ENCODE measurements at regions not wholly inside any gene's neighbourhood (a gene's known extent, or its start where the extent isn't known, plus 50 kb on each side); places are given as distances from the start of the nearest gene placed in this dataset.

DNA sequence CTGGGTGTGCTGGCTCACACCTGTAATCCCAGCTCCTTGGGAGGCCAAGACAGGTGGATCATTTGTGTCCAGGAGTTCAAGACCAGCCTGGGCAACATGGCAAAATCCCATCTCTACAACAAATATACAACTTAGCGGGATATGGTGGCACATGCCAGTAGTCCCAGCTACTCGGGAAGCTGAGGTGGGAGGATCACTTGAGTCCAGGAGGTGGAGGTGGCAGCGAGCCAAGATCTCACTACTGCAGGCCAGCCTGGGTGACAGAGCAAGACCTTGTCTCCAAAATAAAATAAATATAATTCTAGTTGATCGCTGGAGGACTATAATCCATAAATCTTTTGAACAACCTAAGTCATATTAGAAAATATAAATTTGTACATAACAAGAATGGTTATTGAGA lies 1061.5 kb upstream of the PCDH9 start:
- POLR2A ChIA-PET = no interaction called here
- Histone ChIP-seq H3K9me3 (replicated peaks; ENCODE audit: control insufficient read depth, insufficient read depth, low read length) (no peaks in the 10 kb centered on the region), H3K9ac (ENCODE audit: control insufficient read depth, insufficient read depth, low read length) (no peak overlapping the region), H3K4me2 (ENCODE audit: control insufficient read depth, insufficient read depth) (no peak overlapping the region), H2AFZ (ENCODE audit: control insufficient read depth, low read depth, low read length) (no peak overlapping the region), H3K79me2 (ENCODE audit: control insufficient read depth, insufficient read depth, low read length) (no peaks in the 10 kb centered on the region), H3K4me3 (no peak overlapping the region), H3K27ac (ENCODE audit: control insufficient read depth, insufficient read depth) (no peak overlapping the region), H3K4me1 (ENCODE audit: control insufficient read depth, insufficient read depth, low read length) (no peaks in the 10 kb centered on the region), H3K36me3 (ENCODE audit: control insufficient read depth in 2 of 2, insufficient read depth in 2 of 2, low read length in 1 of 2) (no peaks in the 10 kb centered on the region), H3K27me3 (replicated peaks in 1 of 2; ENCODE audit: control insufficient read depth in 2 of 2, insufficient read depth in 2 of 2, low read length in 1 of 2) (no peaks in the 10 kb centered on the region), H4K20me1 (ENCODE audit: control insufficient read depth, insufficient read depth) (no peaks in the 10 kb centered on the region)
- CTCF ChIA-PET = no interaction called here
- RAD21 ChIA-PET (ENCODE audit: unreplicated experiment) = no interaction called here
- DNase-seq (ENCODE audit: low read depth, low spot score) (no peak), ATAC-seq (no peak), FAIRE-seq (no peak)
- in situ Hi-C loops (cut with MboI) = no loop called here
- 5% methylated on average over 4 of the region's 4 CpGs for WGBS (ENCODE audit: insufficient coverage, insufficient replicate concordance, low lambda C conversion rate, missing lambda C conversion rate)
- SMC1A ChIA-PET (ENCODE audit: uncharacterized antibody, unreplicated experiment) = interaction anchor here (0.9 kb wide), 1 partner anchor 306 kb away, joined by 3 read pairs; no protein-coding TSS in a partner anchor
- BruUV-seq (replicated peaks) = no TSS peak
- intact Hi-C loops (cut with micrococcal nuclease; ENCODE audit: unreplicated experiment) = no loop called here
- TF ChIP-seq, protein P1, sequence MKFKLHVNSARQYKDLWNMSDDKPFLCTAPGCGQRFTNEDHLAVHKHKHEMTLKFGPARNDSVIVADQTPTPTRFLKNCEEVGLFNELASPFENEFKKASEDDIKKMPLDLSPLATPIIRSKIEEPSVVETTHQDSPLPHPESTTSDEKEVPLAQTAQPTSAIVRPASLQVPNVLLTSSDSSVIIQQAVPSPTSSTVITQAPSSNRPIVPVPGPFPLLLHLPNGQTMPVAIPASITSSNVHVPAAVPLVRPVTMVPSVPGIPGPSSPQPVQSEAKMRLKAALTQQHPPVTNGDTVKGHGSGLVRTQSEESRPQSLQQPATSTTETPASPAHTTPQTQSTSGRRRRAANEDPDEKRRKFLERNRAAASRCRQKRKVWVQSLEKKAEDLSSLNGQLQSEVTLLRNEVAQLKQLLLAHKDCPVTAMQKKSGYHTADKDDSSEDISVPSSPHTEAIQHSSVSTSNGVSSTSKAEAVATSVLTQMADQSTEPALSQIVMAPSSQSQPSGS (IDR thresholded peaks at IDR 0.05; ENCODE audit: low read length) = no peak
- TF ChIP-seq ZBTB11 (CRISPR knock-in tag; IDR thresholded peaks at IDR 0.05) = no peak
- no peak for TF ChIP-seq E2F8 (IDR thresholded peaks at IDR 0.05; ENCODE audit: low read depth, partially characterized antibody)
- TF ChIP-seq BMI1 (IDR thresholded peaks at IDR 0.05; ENCODE audit: borderline replicate concordance) = no peak
- no peak for TF ChIP-seq BHLHE40 (IDR thresholded peaks at IDR 0.05; ENCODE audit: borderline replicate concordance in 1 of 2, low read depth in 2 of 2, low read length in 1 of 2)
- TF ChIP-seq GABPA (IDR thresholded peaks at IDR 0.05; ENCODE audit: low read depth) = no peak
- no peak for TF ChIP-seq HCFC1 (IDR thresholded peaks at IDR 0.05; ENCODE audit: low read length)
- TF ChIP-seq PBX3 (IDR thresholded peaks at IDR 0.05; ENCODE audit: insufficient replicate concordance, low read depth, low read length) = no peak
- TF ChIP-seq PAX8 (IDR thresholded peaks at IDR 0.05) = no peak
- TF ChIP-seq ATF7 (IDR thresholded peaks at IDR 0.05; ENCODE audit: low read depth) = no peak
- no peak for TF ChIP-seq CHD2 (IDR thresholded peaks at IDR 0.05; ENCODE audit: borderline replicate concordance, low read depth, low read length)
- no peak for TF ChIP-seq SREBF1 (IDR thresholded peaks at IDR 0.05; ENCODE audit: low read length)
- TF ChIP-seq, protein P2, sequence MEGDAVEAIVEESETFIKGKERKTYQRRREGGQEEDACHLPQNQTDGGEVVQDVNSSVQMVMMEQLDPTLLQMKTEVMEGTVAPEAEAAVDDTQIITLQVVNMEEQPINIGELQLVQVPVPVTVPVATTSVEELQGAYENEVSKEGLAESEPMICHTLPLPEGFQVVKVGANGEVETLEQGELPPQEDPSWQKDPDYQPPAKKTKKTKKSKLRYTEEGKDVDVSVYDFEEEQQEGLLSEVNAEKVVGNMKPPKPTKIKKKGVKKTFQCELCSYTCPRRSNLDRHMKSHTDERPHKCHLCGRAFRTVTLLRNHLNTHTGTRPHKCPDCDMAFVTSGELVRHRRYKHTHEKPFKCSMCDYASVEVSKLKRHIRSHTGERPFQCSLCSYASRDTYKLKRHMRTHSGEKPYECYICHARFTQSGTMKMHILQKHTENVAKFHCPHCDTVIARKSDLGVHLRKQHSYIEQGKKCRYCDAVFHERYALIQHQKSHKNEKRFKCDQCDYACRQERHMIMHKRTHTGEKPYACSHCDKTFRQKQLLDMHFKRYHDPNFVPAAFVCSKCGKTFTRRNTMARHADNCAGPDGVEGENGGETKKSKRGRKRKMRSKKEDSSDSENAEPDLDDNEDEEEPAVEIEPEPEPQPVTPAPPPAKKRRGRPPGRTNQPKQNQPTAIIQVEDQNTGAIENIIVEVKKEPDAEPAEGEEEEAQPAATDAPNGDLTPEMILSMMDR (IDR thresholded peaks at IDR 0.05 in 2 of 3, conservative IDR thresholded peaks at IDR 0.05 in 1 of 3; ENCODE audit: control insufficient read depth in 2 of 3, extremely low read depth in 1 of 3, insufficient read depth in 1 of 3, low read depth in 3 of 3, low read length in 3 of 3) = no peak
- no peak for TF ChIP-seq NR2F1 (conservative IDR thresholded peaks at IDR 0.05)
- TF ChIP-seq BACH1 (IDR thresholded peaks at IDR 0.05; ENCODE audit: borderline replicate concordance) = no peak
